H9 (cell line): ENCODE measurements at regions not wholly inside any gene's neighbourhood (a gene's known extent, or its start where the extent isn't known, plus 50 kb on each side); places are given as distances from the start of the nearest gene placed in this dataset.

Experiments
- DNase-seq: peaks from one replicate; pipeline ENCODE4 v3.0.0-alpha.2; 2017
- H2AFZ ChIP-seq: one replicate; pipeline ENCODE4 v1.6.1; 2013; ENCODE audit warnings: mild to moderate bottlenecking, low read length, control low read depth, moderate library complexity
- H2AK5ac ChIP-seq: 2 replicates; pipeline ENCODE4 v1.6.1; 2013; ENCODE audit warnings: low read length, control low read depth, mixed read lengths; ENCODE audit not compliant: insufficient read length
- H2BK120ac ChIP-seq: one replicate; pipeline ENCODE4 v1.6.1; 2013; ENCODE audit warnings: low read depth, mild to moderate bottlenecking, low read length, control low read depth, inconsistent platforms; ENCODE audit not compliant: poor library complexity, severe bottlenecking
- H2BK12ac ChIP-seq: 2 replicates; pipeline ENCODE4 v1.6.1; 2013; ENCODE audit warnings: low read length, control low read depth, mixed read lengths, low read depth; ENCODE audit not compliant: insufficient read length
- H2BK15ac ChIP-seq: 2 replicates; pipeline ENCODE4 v1.6.1; 2013; ENCODE audit warnings: low read depth, low read length, control low read depth
- H2BK20ac ChIP-seq: one replicate; pipeline ENCODE4 v1.6.1; 2013; ENCODE audit warnings: low read depth, mild to moderate bottlenecking, low read length, control low read depth, inconsistent platforms; ENCODE audit not compliant: poor library complexity, severe bottlenecking
- H2BK5ac ChIP-seq: 2 replicates; pipeline ENCODE4 v1.6.1; 2013; ENCODE audit warnings: low read length, control low read depth, mixed read lengths; ENCODE audit not compliant: insufficient read length
- H3K14ac ChIP-seq: 2 replicates; pipeline ENCODE4 v1.6.1; 2013; ENCODE audit warnings: low read length, control low read depth; ENCODE audit not compliant: insufficient read depth
- H3K18ac ChIP-seq: 2 replicates; pipeline ENCODE4 v1.6.1; 2013; ENCODE audit warnings: low read depth, mild to moderate bottlenecking, mixed read lengths, low read length, control low read depth; ENCODE audit not compliant: insufficient read length
- H3K23ac ChIP-seq: 2 replicates; pipeline ENCODE4 v1.6.1; 2013; ENCODE audit warnings: low read length, control low read depth, mixed read lengths, low read depth; ENCODE audit not compliant: insufficient read length
- H3K23me2 ChIP-seq: 2 replicates; pipeline ENCODE4 v1.6.1; 2013; ENCODE audit warnings: low read depth, mild to moderate bottlenecking, mixed read lengths, low read length, control low read depth; ENCODE audit not compliant: insufficient read length, poor library complexity, severe bottlenecking
- H3K27ac ChIP-seq: 2 replicates; pipeline ENCODE4 v1.5.1; 2013; ENCODE audit warnings: low read length, control low read depth, mixed read lengths, low read depth; ENCODE audit not compliant: insufficient read length
- H3K27me3 ChIP-seq: 2 replicates; pipeline ENCODE4 v1.6.1; 2013; ENCODE audit warnings: low read length, control low read depth, inconsistent platforms; ENCODE audit not compliant: insufficient read depth
- H3K4ac ChIP-seq: 2 replicates; pipeline ENCODE4 v1.6.1; 2013; ENCODE audit warnings: low read depth, mild to moderate bottlenecking, control low read depth, inconsistent platforms, low read length, moderate library complexity
- H3K4me1 ChIP-seq: 2 replicates; pipeline ENCODE4 v1.6.1; 2013; ENCODE audit warnings: low read length, control low read depth, inconsistent platforms; ENCODE audit not compliant: insufficient read depth
- H3K4me2 ChIP-seq: 2 replicates; pipeline ENCODE4 v1.6.1; 2013; ENCODE audit warnings: low read length, control low read depth, mixed read lengths; ENCODE audit not compliant: insufficient read length, insufficient read depth
- H3K56ac ChIP-seq: 2 replicates; pipeline ENCODE4 v1.6.1; 2013; ENCODE audit warnings: low read depth, mild to moderate bottlenecking, mixed read lengths, low read length, control low read depth; ENCODE audit not compliant: insufficient read length
- H3K79me1 ChIP-seq: 2 replicates; pipeline ENCODE4 v1.6.1; 2013; ENCODE audit warnings: low read depth, mild to moderate bottlenecking, moderate library complexity, low read length, control low read depth, inconsistent platforms; ENCODE audit not compliant: insufficient read depth, poor library complexity, severe bottlenecking
- H3K79me2 ChIP-seq: 2 replicates; pipeline ENCODE4 v1.6.1; 2013; ENCODE audit warnings: low read length, control low read depth, inconsistent platforms; ENCODE audit not compliant: insufficient read depth
- H3K9ac ChIP-seq: 2 replicates; pipeline ENCODE4 v1.6.1; 2013; ENCODE audit warnings: low read length, control low read depth, mixed read lengths; ENCODE audit not compliant: insufficient read length; ENCODE audit errors: extremely low read depth
- H3K9me3 ChIP-seq: one replicate; pipeline ENCODE4 v1.6.1; 2013; ENCODE audit warnings: low read depth, low read length, inconsistent platforms; ENCODE audit not compliant: control insufficient read depth
- H3T11ph ChIP-seq: one replicate; pipeline ENCODE4 v1.6.1; 2013; ENCODE audit warnings: mild to moderate bottlenecking, low read length, control low read depth, inconsistent platforms
- H4K20me1 ChIP-seq: one replicate; pipeline ENCODE4 v1.6.1; 2013; ENCODE audit not compliant: control insufficient read depth, insufficient read length, insufficient read depth
- H4K5ac ChIP-seq: 2 replicates; pipeline ENCODE4 v1.6.1; 2013; ENCODE audit warnings: low read depth, mild to moderate bottlenecking, mixed read lengths, low read length, control low read depth; ENCODE audit not compliant: insufficient read length
- H4K8ac ChIP-seq: replicated peaks from 2 replicates; pipeline ENCODE4 v1.6.1; 2013; ENCODE audit warnings: low read length, control low read depth, mixed read lengths, low read depth; ENCODE audit not compliant: insufficient read length
- H4K91ac ChIP-seq: 2 replicates; pipeline ENCODE4 v1.6.1; 2013; ENCODE audit warnings: low read depth, mild to moderate bottlenecking, moderate library complexity, mixed read lengths, low read length, control low read depth; ENCODE audit not compliant: insufficient read length
- H3K27ac Mint-ChIP-seq, 3 experiments: 2 replicates in 2 of 3; 3 replicates in 1 of 3; pipeline ENCODE4 v1.8.0; 2020 to 2021; ENCODE audit warnings: mixed read lengths in 3 of 3, mild to moderate bottlenecking in 1 of 3, moderate library complexity in 1 of 3
- H3K27me3 Mint-ChIP-seq: 2 replicates; pipeline ENCODE4 v1.8.0; 2021; ENCODE audit warnings: low read depth, mild to moderate bottlenecking, moderate library complexity, mixed read lengths
- H3K36me3 Mint-ChIP-seq, 3 experiments: 2 replicates in 2 of 3; 3 replicates in 1 of 3; pipeline ENCODE4 v1.8.0; 2020 to 2021; ENCODE audit warnings: low read depth in 3 of 3, mixed read lengths in 3 of 3; ENCODE audit not compliant: insufficient read depth in 1 of 3
- H3K4me1 Mint-ChIP-seq, 2 experiments: 2 replicates each; pipeline ENCODE4 v1.8.0; 2020; ENCODE audit warnings: mixed read lengths in 2 of 2
- H3K4me3 Mint-ChIP-seq, 2 experiments: 2 replicates in 1 of 2; 3 replicates in 1 of 2; pipeline ENCODE4 v1.8.0; 2020 to 2021; ENCODE audit warnings: mild to moderate bottlenecking in 2 of 2, mixed read lengths in 2 of 2, moderate library complexity in 1 of 2
- H3K9me3 Mint-ChIP-seq, 2 experiments: 2 replicates in 1 of 2; 3 replicates in 1 of 2; pipeline ENCODE4 v1.8.0; 2020; ENCODE audit warnings: mild to moderate bottlenecking in 2 of 2, mixed read lengths in 2 of 2, moderate library complexity in 1 of 2
- CTCF ChIP-seq: fragments of 200-600 bp; sonication (generic); conservative IDR thresholded peaks from 3 replicates; pipeline ENCODE4 v1.8.0; 2021; ENCODE audit warnings: antibody characterized with exemption, mild to moderate bottlenecking
- WGBS: extraction: QIAGEN DNeasy Blood & Tissue Kit; methylation state at CpG from one replicate; pipeline ENCODE4 v1.1.7; 2013; ENCODE audit warnings: missing lambda C conversion rate, low lambda C conversion rate, mixed read lengths; ENCODE audit not compliant: insufficient read length; ENCODE audit errors: extremely low coverage; 5-methylcytosine and 5-hydroxymethylcytosine counted together

GRCh38 chr11:114964676-114965214 is 286.4 kb downstream of the NXPE2 start:
- Mint-ChIP-seq H3K4me1 (peaks cover 14 to 20% of the 10 kb centered on the region in 2 experiments), H3K9me3 (no peaks in the 10 kb centered on the region), H3K27ac (no peak overlapping the region), H3K27me3 (peaks cover 4% of the 10 kb centered on the region; the same call in 1 of the 2 replicates), H3K4me3 (no peak overlapping the region), H3K36me3 (no peaks in the 10 kb centered on the region)
- H2BK120ac ChIP-seq, result no peak overlapping the region
- H2BK20ac ChIP-seq, result no peak overlapping the region
- no peak for TF ChIP-seq CTCF
- H4K5ac ChIP-seq, result no peak overlapping the region
- H3K9me3 ChIP-seq, result no peaks in the 10 kb centered on the region
- H2BK12ac ChIP-seq, result no peak overlapping the region
- H4K20me1 ChIP-seq, result no peaks in the 10 kb centered on the region
- H3K56ac ChIP-seq, result no peak overlapping the region
- H4K91ac ChIP-seq, result no peak overlapping the region
- no peak overlapping the region for H3K18ac ChIP-seq
- no peak overlapping the region for H3K4me2 ChIP-seq
- no peak overlapping the region for H3K4ac ChIP-seq
- no peaks in the 10 kb centered on the region for H3K79me2 ChIP-seq
- no peaks in the 10 kb centered on the region for H3K27me3 ChIP-seq
- H3K4me1 ChIP-seq, result no peaks in the 10 kb centered on the region
- H3K14ac ChIP-seq, result no peak overlapping the region
- H3K9ac ChIP-seq, result no peak overlapping the region
- H4K8ac ChIP-seq, result no peak overlapping the region
- H3T11ph ChIP-seq, result no peak overlapping the region
- no CpG with 5 or more reads among the region's 4 CpGs for WGBS
- no peak overlapping the region for H3K23ac ChIP-seq
- no peak overlapping the region for H3K27ac ChIP-seq
- H2BK5ac ChIP-seq, result no peak overlapping the region
- H2AK5ac ChIP-seq, result no peak overlapping the region
- no peak overlapping the region for H2AFZ ChIP-seq
- no peaks in the 10 kb centered on the region for H3K79me1 ChIP-seq
- no peaks in the 10 kb centered on the region for H3K23me2 ChIP-seq
- DNase-seq, result no peak
- no peak overlapping the region for H2BK15ac ChIP-seq
